ENCODE measurements at regions not wholly inside any gene's neighbourhood (a gene's known extent, or its start where the extent isn't known, plus 50 kb on each side); places are given as distances from the start of the nearest gene placed in this dataset.

DNA sequence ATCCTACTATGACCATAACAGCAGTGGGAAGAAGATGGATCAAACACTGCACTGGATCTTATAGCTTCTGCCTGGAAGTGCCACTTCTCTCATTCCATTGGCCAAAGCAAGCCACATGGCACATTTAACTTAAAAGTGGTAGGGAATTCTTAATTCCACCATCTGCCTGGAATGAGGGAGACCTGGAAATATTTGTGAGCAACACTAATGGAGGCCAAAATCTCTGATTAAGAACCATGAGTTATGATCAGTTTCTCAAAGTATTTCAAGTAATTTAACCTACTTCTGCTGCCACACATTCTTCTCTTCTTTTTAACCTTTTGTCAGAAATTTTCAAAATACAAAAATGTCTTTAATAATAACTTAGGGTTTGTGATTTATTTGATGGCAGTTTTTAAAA is 154.0 kb upstream of the C1orf87 start:
- H3K4me3 ChIP-seq (ENCODE audit: low read depth, low read length), result no peak overlapping the region
- no peaks in the 10 kb centered on the region for H3K27me3 ChIP-seq (ENCODE audit: control insufficient read depth, insufficient read depth, low read length)
- TF ChIP-seq, protein P1, sequence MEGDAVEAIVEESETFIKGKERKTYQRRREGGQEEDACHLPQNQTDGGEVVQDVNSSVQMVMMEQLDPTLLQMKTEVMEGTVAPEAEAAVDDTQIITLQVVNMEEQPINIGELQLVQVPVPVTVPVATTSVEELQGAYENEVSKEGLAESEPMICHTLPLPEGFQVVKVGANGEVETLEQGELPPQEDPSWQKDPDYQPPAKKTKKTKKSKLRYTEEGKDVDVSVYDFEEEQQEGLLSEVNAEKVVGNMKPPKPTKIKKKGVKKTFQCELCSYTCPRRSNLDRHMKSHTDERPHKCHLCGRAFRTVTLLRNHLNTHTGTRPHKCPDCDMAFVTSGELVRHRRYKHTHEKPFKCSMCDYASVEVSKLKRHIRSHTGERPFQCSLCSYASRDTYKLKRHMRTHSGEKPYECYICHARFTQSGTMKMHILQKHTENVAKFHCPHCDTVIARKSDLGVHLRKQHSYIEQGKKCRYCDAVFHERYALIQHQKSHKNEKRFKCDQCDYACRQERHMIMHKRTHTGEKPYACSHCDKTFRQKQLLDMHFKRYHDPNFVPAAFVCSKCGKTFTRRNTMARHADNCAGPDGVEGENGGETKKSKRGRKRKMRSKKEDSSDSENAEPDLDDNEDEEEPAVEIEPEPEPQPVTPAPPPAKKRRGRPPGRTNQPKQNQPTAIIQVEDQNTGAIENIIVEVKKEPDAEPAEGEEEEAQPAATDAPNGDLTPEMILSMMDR (IDR thresholded peaks at IDR 0.05; ENCODE audit: insufficient read depth, low read length, severe bottlenecking), result no peak
- FAIRE-seq (no peak), DNase-seq (ENCODE audit: low read depth) (no peak)
- no peaks in the 10 kb centered on the region for H3K36me3 ChIP-seq (ENCODE audit: control insufficient read depth, insufficient read depth, low read length)

DNA sequence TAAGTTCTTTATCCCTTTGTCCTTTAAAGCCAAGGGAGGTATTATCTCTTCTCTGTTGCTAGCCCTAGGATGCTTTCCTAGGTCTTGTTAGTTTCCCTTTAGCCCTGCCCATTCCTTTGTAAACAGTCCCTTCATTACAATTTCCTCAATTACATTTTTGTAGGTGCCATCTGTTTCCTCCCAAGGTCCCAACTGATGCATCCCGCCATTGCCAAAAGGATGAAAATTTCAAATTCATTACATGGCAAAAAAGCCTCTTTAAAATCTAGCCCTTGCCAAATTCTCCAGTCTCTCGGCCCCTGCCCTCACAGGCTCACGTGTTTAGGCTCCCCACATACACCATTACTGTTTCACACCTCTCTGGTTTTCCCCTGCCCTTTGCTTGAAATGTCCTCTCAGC is 151.9 kb upstream of the C1orf87 start:
- no peak overlapping the region for H3K4me3 ChIP-seq (ENCODE audit: low read depth, low read length)
- FAIRE-seq (no peak), DNase-seq (ENCODE audit: low read depth) (no peak)
- no peaks in the 10 kb centered on the region for H3K36me3 ChIP-seq (ENCODE audit: control insufficient read depth, insufficient read depth, low read length)
- TF ChIP-seq, protein P1 (IDR thresholded peaks at IDR 0.05; ENCODE audit: insufficient read depth, low read length, severe bottlenecking), result no peak
- no peaks in the 10 kb centered on the region for H3K27me3 ChIP-seq (ENCODE audit: control insufficient read depth, insufficient read depth, low read length)

DNA sequence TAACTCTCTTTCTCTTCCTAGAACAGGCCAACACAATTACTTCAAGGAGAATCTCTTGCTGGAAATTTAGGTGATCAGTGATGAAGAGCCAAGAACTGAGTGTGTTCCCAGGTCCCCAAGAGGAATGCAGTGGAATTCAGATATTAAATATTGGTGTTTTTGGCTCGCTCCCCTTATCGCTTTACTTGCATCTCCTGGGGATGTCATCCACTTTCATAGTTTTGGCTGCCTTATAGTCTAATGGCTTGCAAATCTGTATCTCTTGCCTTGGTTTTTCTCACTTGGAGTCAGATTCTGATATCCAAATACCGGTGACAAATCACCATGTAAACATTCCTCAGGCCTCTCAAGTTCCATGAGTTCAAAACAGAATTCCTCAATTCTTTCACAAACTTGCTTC is 151.0 kb upstream of the C1orf87 start:
- no peak for FAIRE-seq
- no peak for DNase-seq (ENCODE audit: low read depth)
- H3K36me3 ChIP-seq (ENCODE audit: control insufficient read depth, insufficient read depth, low read length), result no peaks in the 10 kb centered on the region
- TF ChIP-seq, protein P1 (IDR thresholded peaks at IDR 0.05; ENCODE audit: insufficient read depth, low read length, severe bottlenecking), result no peak
- no peak overlapping the region for H3K4me3 ChIP-seq (ENCODE audit: low read depth, low read length)
- no peaks in the 10 kb centered on the region for H3K27me3 ChIP-seq (ENCODE audit: control insufficient read depth, insufficient read depth, low read length)

DNA sequence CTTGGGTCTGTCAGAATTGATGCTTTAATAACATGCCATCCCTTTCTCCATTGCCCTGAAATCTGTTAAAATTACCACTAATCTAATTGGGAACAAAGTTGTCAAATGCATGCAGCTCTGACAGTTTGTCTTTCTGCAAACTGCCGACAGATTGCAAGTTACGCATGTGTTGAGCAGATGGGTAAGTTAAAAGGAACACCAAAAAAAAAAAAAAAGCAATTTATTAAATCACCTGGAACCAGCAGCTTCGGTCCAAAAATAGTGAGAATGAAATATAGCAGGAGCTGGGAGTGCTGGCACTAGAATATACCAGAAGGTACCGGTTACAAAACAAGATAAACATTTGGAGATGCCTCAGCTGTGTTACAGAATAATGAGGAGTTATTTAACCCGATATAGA is 149.6 kb upstream of the C1orf87 start:
- DNase-seq (ENCODE audit: low read depth) (no peak), FAIRE-seq (no peak)
- Histone ChIP-seq H3K27me3 (ENCODE audit: control insufficient read depth, insufficient read depth, low read length) (no peaks in the 10 kb centered on the region), H3K4me3 (ENCODE audit: low read depth, low read length) (no peak overlapping the region), H3K36me3 (ENCODE audit: control insufficient read depth, insufficient read depth, low read length) (no peaks in the 10 kb centered on the region)
- TF ChIP-seq, protein P1 (IDR thresholded peaks at IDR 0.05; ENCODE audit: insufficient read depth, low read length, severe bottlenecking), result no peak

DNA sequence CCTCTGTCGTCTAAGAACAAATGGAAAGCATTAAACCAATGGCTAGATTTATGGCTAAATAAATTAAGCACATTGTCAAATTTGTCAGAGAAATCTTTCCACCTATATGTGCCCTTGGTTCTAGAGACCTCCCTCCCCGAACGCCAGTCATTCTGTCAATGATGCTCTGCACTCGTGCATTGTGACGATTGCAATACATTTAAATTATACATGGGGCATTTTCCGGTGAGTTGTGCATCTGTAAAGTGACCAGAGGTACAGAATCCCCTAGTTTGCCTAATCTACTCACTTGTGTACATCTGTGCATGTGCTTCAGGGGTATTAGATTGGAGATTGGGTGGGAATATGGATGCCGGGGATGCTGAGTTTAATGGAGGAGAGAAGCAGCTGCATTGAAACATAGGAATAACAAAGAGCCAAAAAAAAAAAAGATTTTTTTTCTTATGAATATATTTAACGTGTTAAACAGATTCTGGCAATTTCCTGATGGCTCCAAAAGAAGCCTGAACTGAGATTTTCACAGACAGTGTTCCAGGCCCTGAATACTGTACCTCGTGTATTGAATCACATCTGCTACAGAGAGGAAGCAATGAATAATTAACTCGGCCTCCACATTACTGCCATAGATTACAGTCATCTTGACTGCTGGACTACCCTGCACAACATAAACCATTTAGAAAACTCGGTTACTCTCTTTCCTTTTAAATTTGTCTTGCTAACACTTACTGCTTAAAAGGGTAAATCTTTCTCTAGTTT is 149.0 kb upstream of the C1orf87 start:
- DNase-seq (ENCODE audit: low read depth) (no peak), FAIRE-seq (no peak)
- no peaks in the 10 kb centered on the region for H3K27me3 ChIP-seq (ENCODE audit: control insufficient read depth, insufficient read depth, low read length)
- TF ChIP-seq, protein P1 (IDR thresholded peaks at IDR 0.05; ENCODE audit: insufficient read depth, low read length, severe bottlenecking), result no peak
- no peak overlapping the region for H3K4me3 ChIP-seq (ENCODE audit: low read depth, low read length)
- H3K36me3 ChIP-seq (ENCODE audit: control insufficient read depth, insufficient read depth, low read length), result no peaks in the 10 kb centered on the region

DNA sequence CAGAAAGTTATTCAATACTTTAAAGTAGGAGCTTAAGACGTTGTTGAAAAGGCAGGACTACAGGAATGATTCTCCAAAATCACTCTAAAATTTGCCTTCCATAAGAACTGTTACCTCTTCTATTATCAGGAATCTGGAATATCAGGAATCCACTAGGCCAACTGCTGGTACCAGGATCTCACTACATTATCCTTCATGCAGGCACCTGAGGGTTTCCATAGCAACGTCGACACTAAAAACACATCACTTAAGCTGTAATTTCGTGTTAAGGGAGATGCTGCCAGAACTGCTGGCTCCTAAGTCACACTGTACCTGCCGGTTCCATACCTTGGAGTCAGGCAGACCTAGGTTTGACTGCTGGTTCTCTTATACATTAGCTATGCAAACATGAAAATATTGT is 139.7 kb upstream of the C1orf87 start:
- Histone ChIP-seq H3K36me3 (ENCODE audit: control insufficient read depth, insufficient read depth, low read length) (no peaks in the 10 kb centered on the region), H3K27me3 (ENCODE audit: control insufficient read depth, insufficient read depth, low read length) (no peaks in the 10 kb centered on the region), H3K4me3 (ENCODE audit: low read depth, low read length) (no peak overlapping the region)
- no peak for DNase-seq (ENCODE audit: low read depth)
- TF ChIP-seq, protein P1 (IDR thresholded peaks at IDR 0.05; ENCODE audit: insufficient read depth, low read length, severe bottlenecking), result no peak
- FAIRE-seq, result no peak

All from bronchial epithelial cell (primary cell).